Neural progenitor cell (in vitro differentiated cells): ENCODE measurements at regions not wholly inside any gene's neighbourhood (a gene's known extent, or its start where the extent isn't known, plus 50 kb on each side); places are given as distances from the start of the nearest gene placed in this dataset.

ENCODE experiments used
- DNase-seq: peaks from one replicate; pipeline ENCODE4 v3.0.0-alpha.2; 2016; ENCODE audit warnings: low spot score
- H2AFZ ChIP-seq: fragments of 200-600 bp; sonication (generic); replicated peaks from 2 replicates; pipeline ENCODE4 v1.6.1; 2016; ENCODE audit warnings: antibody characterized with exemption
- H3F3A ChIP-seq: fragments of 200-600 bp; sonication (generic); 2 replicates; pipeline ENCODE4 v1.6.1; 2016; ENCODE audit warnings: antibody characterized with exemption, low read depth
- H3K27ac ChIP-seq: fragments of 200-600 bp; sonication (generic); 2 replicates; pipeline ENCODE4 v1.5.1; 2016; ENCODE audit warnings: mild to moderate bottlenecking
- H3K27me3 ChIP-seq: fragments of 200-600 bp; sonication (generic); 2 replicates; pipeline ENCODE4 v1.6.1; 2016; ENCODE audit warnings: mild to moderate bottlenecking, moderate library complexity
- H3K36me3 ChIP-seq: fragments of 200-600 bp; sonication (generic); 2 replicates; pipeline ENCODE4 v1.5.1; 2016
- H3K4me1 ChIP-seq: fragments of 200-600 bp; sonication (generic); 2 replicates; pipeline ENCODE4 v1.6.1; 2016; ENCODE audit warnings: mixed run types
- H3K4me2 ChIP-seq: fragments of 200-600 bp; sonication (generic); 2 replicates; pipeline ENCODE4 v1.6.1; 2016
- H3K4me3 ChIP-seq: fragments of 200-600 bp; sonication (generic); 2 replicates; pipeline ENCODE4 v1.5.1; 2016
- H3K79me2 ChIP-seq: fragments of 200-600 bp; sonication (generic); 2 replicates; pipeline ENCODE4 v1.6.1; 2016; ENCODE audit warnings: low read depth
- H3K9ac ChIP-seq: fragments of 200-600 bp; sonication (generic); 2 replicates; pipeline ENCODE4 v1.6.1; 2016
- H3K9me3 ChIP-seq: fragments of 200-600 bp; sonication (generic); 2 replicates; pipeline ENCODE4 v1.5.1; 2016; ENCODE audit warnings: low read depth
- H4K20me1 ChIP-seq: fragments of 200-600 bp; sonication (generic); 2 replicates; pipeline ENCODE4 v1.6.1; 2016; ENCODE audit warnings: low read depth
- H3K27ac Mint-ChIP-seq: 3 replicates; pipeline ENCODE4 v1.8.0; 2021; ENCODE audit warnings: mixed read lengths
- H3K27me3 Mint-ChIP-seq: 2 replicates; pipeline ENCODE4 v1.8.0; 2022; ENCODE audit warnings: low read depth, mild to moderate bottlenecking, inconsistent platforms, moderate library complexity, mixed read lengths; ENCODE audit not compliant: insufficient read depth
- H3K36me3 Mint-ChIP-seq: 3 replicates; pipeline ENCODE4 v1.8.0; 2021; ENCODE audit warnings: mixed read lengths
- H3K4me1 Mint-ChIP-seq: 3 replicates; pipeline ENCODE4 v1.8.0; 2021; ENCODE audit warnings: mixed read lengths
- H3K4me3 Mint-ChIP-seq: 3 replicates; pipeline ENCODE4 v1.8.0; 2021; ENCODE audit warnings: mild to moderate bottlenecking, moderate library complexity, mixed read lengths
- H3K9me3 Mint-ChIP-seq: 3 replicates; pipeline ENCODE4 v1.8.0; 2020; ENCODE audit warnings: mixed read lengths
- EZH2 ChIP-seq: fragments of 200-600 bp; sonication (generic); IDR thresholded peaks from 2 replicates; pipeline ENCODE4 v1.6.1; 2017; ENCODE audit warnings: antibody characterized with exemption, mild to moderate bottlenecking, moderate library complexity
- EZH2phosphoT487 ChIP-seq: fragments of 200-600 bp; sonication (generic); IDR thresholded peaks from 2 replicates; pipeline ENCODE4 v1.6.1; 2017; ENCODE audit warnings: antibody characterized with exemption
- TF ChIP-seq, protein P1 (sequence below): fragments of 200-600 bp; sonication (generic); IDR thresholded peaks from 2 replicates; pipeline ENCODE4 v1.5.1; 2017; ENCODE audit warnings: antibody characterized with exemption, mild to moderate bottlenecking

- no peak overlapping the region for H3K4me2 ChIP-seq
- H3K4me3 ChIP-seq = no peak overlapping the region
- H2AFZ ChIP-seq = no peak overlapping the region
- H3K4me1 Mint-ChIP-seq = no peaks in the 10 kb centered on the region
- H3K36me3 ChIP-seq = no peaks in the 10 kb centered on the region
- H3F3A ChIP-seq = no peaks in the 10 kb centered on the region
- H3K9me3 ChIP-seq = no peaks in the 10 kb centered on the region
- peaks cover 13% of the 10 kb centered on the region for H3K27me3 ChIP-seq
- H3K4me1 ChIP-seq = no peaks in the 10 kb centered on the region
- H3K9me3 Mint-ChIP-seq = peaks cover 2% of the 10 kb centered on the region
- TF ChIP-seq EZH2 (no peak), EZH2phosphoT487 (no peak)
- TF ChIP-seq, protein P1, sequence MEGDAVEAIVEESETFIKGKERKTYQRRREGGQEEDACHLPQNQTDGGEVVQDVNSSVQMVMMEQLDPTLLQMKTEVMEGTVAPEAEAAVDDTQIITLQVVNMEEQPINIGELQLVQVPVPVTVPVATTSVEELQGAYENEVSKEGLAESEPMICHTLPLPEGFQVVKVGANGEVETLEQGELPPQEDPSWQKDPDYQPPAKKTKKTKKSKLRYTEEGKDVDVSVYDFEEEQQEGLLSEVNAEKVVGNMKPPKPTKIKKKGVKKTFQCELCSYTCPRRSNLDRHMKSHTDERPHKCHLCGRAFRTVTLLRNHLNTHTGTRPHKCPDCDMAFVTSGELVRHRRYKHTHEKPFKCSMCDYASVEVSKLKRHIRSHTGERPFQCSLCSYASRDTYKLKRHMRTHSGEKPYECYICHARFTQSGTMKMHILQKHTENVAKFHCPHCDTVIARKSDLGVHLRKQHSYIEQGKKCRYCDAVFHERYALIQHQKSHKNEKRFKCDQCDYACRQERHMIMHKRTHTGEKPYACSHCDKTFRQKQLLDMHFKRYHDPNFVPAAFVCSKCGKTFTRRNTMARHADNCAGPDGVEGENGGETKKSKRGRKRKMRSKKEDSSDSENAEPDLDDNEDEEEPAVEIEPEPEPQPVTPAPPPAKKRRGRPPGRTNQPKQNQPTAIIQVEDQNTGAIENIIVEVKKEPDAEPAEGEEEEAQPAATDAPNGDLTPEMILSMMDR = no peak
- H4K20me1 ChIP-seq = no peaks in the 10 kb centered on the region
- no peaks in the 10 kb centered on the region for H3K36me3 Mint-ChIP-seq
- H3K27ac ChIP-seq = no peak overlapping the region
- H3K79me2 ChIP-seq = no peaks in the 10 kb centered on the region
- H3K4me3 Mint-ChIP-seq = no peak overlapping the region
- H3K9ac ChIP-seq = no peak overlapping the region
- DNase-seq = no peak
- no peak overlapping the region for H3K27ac Mint-ChIP-seq
- H3K27me3 Mint-ChIP-seq = peaks cover 4% of the 10 kb centered on the region
Observed at GRCh38 chr1:47585141-47585902, 147.5 kb downstream of the FOXD2 start.

DNA sequence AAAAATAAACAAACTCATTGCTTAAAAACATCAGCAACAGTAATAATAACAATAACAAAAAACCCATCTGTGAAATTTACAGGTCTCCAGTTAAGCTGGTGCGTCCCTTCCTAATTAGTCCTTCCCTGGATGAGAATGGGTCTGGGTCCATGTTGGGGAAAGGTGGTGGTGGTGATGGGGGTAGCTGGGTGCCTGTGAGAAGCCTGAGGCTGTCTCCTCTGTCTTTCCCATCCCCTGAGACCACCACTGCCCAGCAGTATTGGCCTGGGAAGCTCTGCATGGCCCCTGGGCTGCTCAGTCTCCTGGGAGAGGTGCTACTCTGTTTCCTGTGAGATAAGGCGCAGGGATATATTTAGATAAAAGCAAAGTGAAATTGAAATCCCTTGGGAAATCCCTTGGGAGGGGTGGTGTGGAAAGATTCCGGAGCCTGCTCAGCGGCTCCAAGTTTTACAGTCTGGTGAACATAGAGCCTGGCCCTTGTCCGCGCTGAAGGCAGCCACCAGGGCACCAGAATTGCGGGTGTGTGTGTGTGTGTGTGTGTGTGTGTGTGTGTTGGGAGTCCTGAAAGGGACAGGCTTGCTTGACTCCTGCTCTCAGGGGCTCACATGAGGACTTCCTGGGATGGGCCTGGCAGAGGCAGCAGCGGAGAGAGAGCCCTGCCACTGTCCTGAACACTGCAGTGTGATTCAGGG is 150.2 kb downstream of the FOXD2 start:
- no peak overlapping the region for H3K9ac ChIP-seq
- H3K9me3 ChIP-seq = no peaks in the 10 kb centered on the region
- H3K4me2 ChIP-seq = no peak overlapping the region
- Mint-ChIP-seq H3K4me1 (peaks cover 4% of the 10 kb centered on the region), H3K27me3 (peaks cover 8% of the 10 kb centered on the region), H3K36me3 (no peaks in the 10 kb centered on the region), H3K9me3 (peaks cover 2% of the 10 kb centered on the region), H3K27ac (no peak overlapping the region), H3K4me3 (no peak overlapping the region)
- H2AFZ ChIP-seq = no peak overlapping the region
- peaks cover 30% of the 10 kb centered on the region for H3K27me3 ChIP-seq
- TF ChIP-seq EZH2phosphoT487 (no peak), EZH2 (no peak)
- TF ChIP-seq, protein P1 = no peak
- no peaks in the 10 kb centered on the region for H3K36me3 ChIP-seq
- H3K4me1 ChIP-seq = peaks cover 4% of the 10 kb centered on the region
- H3K27ac ChIP-seq = no peak overlapping the region
- no peaks in the 10 kb centered on the region for H4K20me1 ChIP-seq
- H3K79me2 ChIP-seq = no peaks in the 10 kb centered on the region
- H3F3A ChIP-seq = peaks cover 10% of the 10 kb centered on the region
- no peak for DNase-seq
- H3K4me3 ChIP-seq = no peak overlapping the region

DNA sequence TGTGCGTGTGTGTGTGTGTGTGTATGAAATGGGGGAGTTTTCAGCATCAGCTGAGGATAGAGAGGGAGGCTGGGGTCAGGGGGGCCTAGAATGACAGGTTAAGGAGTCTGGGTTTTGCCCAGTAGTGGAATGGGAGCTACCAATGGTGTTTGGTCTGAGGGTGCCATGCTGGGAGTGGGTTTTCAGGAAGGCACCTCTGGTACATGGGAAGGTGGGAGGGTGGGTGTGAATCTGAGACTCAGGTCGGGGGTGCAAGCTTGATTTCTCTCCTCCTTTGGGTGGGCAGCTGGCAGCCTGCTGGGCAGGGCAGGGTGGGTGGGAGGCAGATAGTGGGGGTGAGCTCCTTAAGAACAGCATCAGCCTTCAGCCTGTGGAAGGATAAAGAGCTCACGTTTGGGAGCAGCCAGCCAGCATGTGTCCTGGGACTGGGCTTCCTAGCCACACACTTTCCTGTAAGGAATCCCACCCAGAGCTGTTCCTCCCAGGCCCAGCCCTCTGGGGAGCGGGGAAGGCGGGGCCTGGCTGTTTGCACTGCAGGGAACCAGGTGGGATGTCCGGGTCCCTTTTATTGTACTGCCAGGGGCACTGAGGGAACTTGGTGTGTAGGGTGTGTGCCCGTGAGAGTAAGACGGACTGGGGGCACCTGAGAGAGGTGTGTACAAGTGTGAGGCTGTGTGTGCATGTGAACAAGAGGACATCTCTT is 152.8 kb downstream of the FOXD2 start:
- no peak overlapping the region for H3K27ac Mint-ChIP-seq
- Histone ChIP-seq H3K36me3 (no peaks in the 10 kb centered on the region), H3K4me2 (no peak overlapping the region), H3K4me3 (no peak overlapping the region), H3K9ac (no peak overlapping the region), H2AFZ (no peak overlapping the region), H3F3A (peaks cover 10% of the 10 kb centered on the region), H3K79me2 (no peaks in the 10 kb centered on the region), H3K27ac (no peak overlapping the region), H3K4me1 (peaks cover 12% of the 10 kb centered on the region), H4K20me1 (no peaks in the 10 kb centered on the region), H3K27me3 (peaks cover 54% of the 10 kb centered on the region), H3K9me3 (no peaks in the 10 kb centered on the region)
- peaks cover 9% of the 10 kb centered on the region for H3K4me1 Mint-ChIP-seq
- no peak for TF ChIP-seq EZH2
- TF ChIP-seq, protein P1 = no peak
- no peak for TF ChIP-seq EZH2phosphoT487
- no peaks in the 10 kb centered on the region for H3K9me3 Mint-ChIP-seq
- H3K4me3 Mint-ChIP-seq = no peak overlapping the region
- no peak for DNase-seq
- H3K36me3 Mint-ChIP-seq = no peaks in the 10 kb centered on the region
- H3K27me3 Mint-ChIP-seq = peaks cover 9% of the 10 kb centered on the region
